GM10266 (cell line): ENCODE measurements at regions not wholly inside any gene's neighbourhood (a gene's known extent, or its start where the extent isn't known, plus 50 kb on each side); places are given as distances from the start of the nearest gene placed in this dataset.

Source experiments
- DNase-seq: peaks from one replicate; pipeline ENCODE4 v3.0.0; 2012; ENCODE audit errors: extremely low spot score
- CTCF ChIP-seq: IDR thresholded peaks from 2 replicates; pipeline ENCODE4 v1.5.1; 2012; ENCODE audit warnings: mild to moderate bottlenecking, low read depth; ENCODE audit not compliant: control insufficient read depth, insufficient read depth; ENCODE audit errors: missing control alignments

DNA sequence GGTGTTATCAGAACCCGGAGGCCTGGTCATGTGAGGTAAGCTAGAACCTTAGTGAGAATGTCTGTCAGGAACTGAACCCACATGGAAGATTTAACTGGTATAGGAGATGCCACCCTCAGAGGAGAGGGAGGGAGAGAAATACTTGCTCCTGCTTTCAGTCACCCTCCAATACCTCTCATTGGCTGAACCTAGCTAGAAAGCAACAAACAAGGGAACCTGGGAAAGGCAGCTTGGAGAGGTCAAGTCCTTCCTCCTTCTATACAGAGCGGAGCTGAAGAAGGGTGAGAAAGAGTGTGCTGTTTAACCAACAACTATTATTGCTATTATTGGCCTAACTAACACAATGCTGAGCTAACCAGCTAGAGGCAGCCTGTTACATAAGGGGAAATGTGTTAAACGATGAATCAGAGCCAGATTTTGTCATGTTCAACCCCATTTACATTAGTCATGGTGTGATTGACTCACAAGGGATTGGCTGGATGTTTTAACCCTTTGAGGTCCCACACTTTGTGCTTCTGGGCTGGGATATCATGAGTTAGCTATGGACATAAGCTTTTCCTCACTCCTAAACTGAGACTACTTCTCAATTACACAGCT, 96.5 kb upstream of the ESX1 start:
- DNase-seq = no peak
- TF ChIP-seq CTCF = no peak

- no peak for DNase-seq
- TF ChIP-seq CTCF = no peak
Measured at GRCh38 chrX:104347860-104348259, 93.1 kb upstream of the ESX1 start.

- peak; percentile 3 for DNase-seq
- peak; percentile 15 for TF ChIP-seq CTCF
Measured at GRCh38 chrX:104343428-104344129, 88.8 kb upstream of the ESX1 start.

- no peak for TF ChIP-seq CTCF
- DNase-seq = no peak
Measured at GRCh38 chrX:104342065-104342464, 87.3 kb upstream of the ESX1 start.

DNA sequence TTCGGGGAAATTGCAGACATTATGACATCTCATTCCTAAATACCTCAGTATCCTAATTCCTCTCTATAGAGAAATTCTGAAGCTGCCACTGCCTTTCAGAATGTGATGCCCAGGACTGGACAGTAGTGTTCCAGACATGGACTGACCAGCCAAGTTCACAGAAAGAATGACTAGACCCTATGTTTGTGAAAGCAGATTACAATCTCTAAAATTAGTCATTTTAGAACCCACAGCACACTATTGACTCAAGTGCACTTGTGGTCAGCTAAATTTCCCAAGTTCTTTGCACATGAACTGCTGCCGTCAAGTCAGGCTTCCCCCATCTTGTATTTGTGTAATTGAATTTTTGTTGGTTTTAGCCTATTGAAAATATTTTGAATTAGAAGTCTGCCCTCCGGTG, 81.0 kb upstream of the ESX1 start:
- no peak for TF ChIP-seq CTCF
- DNase-seq = no peak

GRCh38 chrX:104334971-104335370, 80.2 kb upstream of the ESX1 start:
- TF ChIP-seq CTCF = no peak
- DNase-seq = no peak

DNA sequence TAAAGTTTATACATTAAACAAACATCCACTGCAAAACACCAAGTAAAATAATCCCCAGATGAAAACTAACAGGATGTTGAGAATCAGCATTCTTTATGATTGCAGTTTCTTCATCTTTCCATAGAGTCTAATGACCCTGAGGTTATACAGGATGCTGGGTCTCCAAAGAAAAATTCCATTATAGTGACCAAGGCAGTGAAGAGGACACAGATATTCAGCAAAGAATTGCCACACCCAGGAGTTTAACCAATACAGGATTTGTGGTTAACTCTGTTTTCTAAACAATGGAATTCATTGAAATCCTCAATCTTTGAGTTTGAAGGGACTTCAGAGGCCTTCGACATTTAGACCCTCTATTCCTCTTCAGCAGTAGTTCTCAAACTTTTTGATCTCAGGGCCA, 76.2 kb upstream of the ESX1 start:
- no peak for DNase-seq
- no peak for TF ChIP-seq CTCF
